ENCODE measurements at regions not wholly inside any gene's neighbourhood (a gene's known extent, or its start where the extent isn't known, plus 50 kb on each side); places are given as distances from the start of the nearest gene placed in this dataset.

GRCh38 chr2:217438821-217439220 is 564.0 kb downstream of the TNS1 start:
- no peak overlapping the region for H3K4me3 ChIP-seq (ENCODE audit: low read length)
- peaks cover 5% of the 10 kb centered on the region for H3K4me1 ChIP-seq (ENCODE audit: low read length)
- H3K79me2 ChIP-seq (ENCODE audit: low read length) = no peaks in the 10 kb centered on the region
- no peak overlapping the region for H3K4me2 ChIP-seq (ENCODE audit: low read depth, low read length, poor library complexity, severe bottlenecking)
- no peak overlapping the region for H2AFZ ChIP-seq (ENCODE audit: low read length)
- H3K9ac ChIP-seq (ENCODE audit: low read length) = no peak overlapping the region
- H3K27me3 ChIP-seq (ENCODE audit: low read length) = no peaks in the 10 kb centered on the region
- H3K9me2 ChIP-seq (replicated peaks; ENCODE audit: insufficient read depth, low read length) = no peaks in the 10 kb centered on the region
- DNase-seq = no peak
- H3K27ac ChIP-seq (ENCODE audit: low read length) = no peak overlapping the region
- H4K20me1 ChIP-seq (ENCODE audit: insufficient read depth, low read depth, low read length) = no peaks in the 10 kb centered on the region
- H3K36me3 ChIP-seq (ENCODE audit: insufficient read depth, low read length) = no peaks in the 10 kb centered on the region
- no peaks in the 10 kb centered on the region for H3K9me3 ChIP-seq (ENCODE audit: low read length)

GRCh38 chr2:217438136-217438535 is 564.7 kb downstream of the TNS1 start:
- Histone ChIP-seq H3K36me3 (ENCODE audit: insufficient read depth, low read length) (no peaks in the 10 kb centered on the region), H3K9me2 (replicated peaks; ENCODE audit: insufficient read depth, low read length) (no peaks in the 10 kb centered on the region), H3K9me3 (ENCODE audit: low read length) (no peaks in the 10 kb centered on the region), H3K9ac (ENCODE audit: low read length) (no peak overlapping the region), H3K4me2 (ENCODE audit: low read depth, low read length, poor library complexity, severe bottlenecking) (no peak overlapping the region), H4K20me1 (ENCODE audit: insufficient read depth, low read depth, low read length) (no peaks in the 10 kb centered on the region), H3K4me3 (ENCODE audit: low read length) (no peak overlapping the region), H2AFZ (ENCODE audit: low read length) (no peak overlapping the region), H3K27ac (ENCODE audit: low read length) (no peak overlapping the region), H3K27me3 (ENCODE audit: low read length) (no peaks in the 10 kb centered on the region), H3K79me2 (ENCODE audit: low read length) (no peaks in the 10 kb centered on the region), H3K4me1 (ENCODE audit: low read length) (peaks cover 5% of the 10 kb centered on the region)
- DNase-seq = no peak

GRCh38 chr2:217437290-217437870 is 565.4 kb downstream of the TNS1 start:
- H3K27me3 ChIP-seq (ENCODE audit: low read length) = no peaks in the 10 kb centered on the region
- no peaks in the 10 kb centered on the region for H3K9me3 ChIP-seq (ENCODE audit: low read length)
- no peak overlapping the region for H3K9ac ChIP-seq (ENCODE audit: low read length)
- H2AFZ ChIP-seq (ENCODE audit: low read length) = no peak overlapping the region
- H3K4me2 ChIP-seq (ENCODE audit: low read depth, low read length, poor library complexity, severe bottlenecking) = no peak overlapping the region
- no peaks in the 10 kb centered on the region for H3K9me2 ChIP-seq (replicated peaks; ENCODE audit: insufficient read depth, low read length)
- H4K20me1 ChIP-seq (ENCODE audit: insufficient read depth, low read depth, low read length) = no peaks in the 10 kb centered on the region
- H3K36me3 ChIP-seq (ENCODE audit: insufficient read depth, low read length) = no peaks in the 10 kb centered on the region
- no peak for DNase-seq
- H3K4me3 ChIP-seq (ENCODE audit: low read length) = no peak overlapping the region
- no peak overlapping the region for H3K27ac ChIP-seq (ENCODE audit: low read length)
- no peaks in the 10 kb centered on the region for H3K79me2 ChIP-seq (ENCODE audit: low read length)
- peaks cover 5% of the 10 kb centered on the region for H3K4me1 ChIP-seq (ENCODE audit: low read length)

- H3K9me3 ChIP-seq (ENCODE audit: low read length) = no peaks in the 10 kb centered on the region
- H3K9me2 ChIP-seq (replicated peaks; ENCODE audit: insufficient read depth, low read length) = no peaks in the 10 kb centered on the region
- no peak overlapping the region for H2AFZ ChIP-seq (ENCODE audit: low read length)
- H3K4me1 ChIP-seq (ENCODE audit: low read length) = peaks cover 5% of the 10 kb centered on the region
- no peak overlapping the region for H3K27ac ChIP-seq (ENCODE audit: low read length)
- H3K79me2 ChIP-seq (ENCODE audit: low read length) = no peaks in the 10 kb centered on the region
- no peaks in the 10 kb centered on the region for H3K27me3 ChIP-seq (ENCODE audit: low read length)
- H3K4me2 ChIP-seq (ENCODE audit: low read depth, low read length, poor library complexity, severe bottlenecking) = no peak overlapping the region
- no peak for DNase-seq
- no peak overlapping the region for H3K9ac ChIP-seq (ENCODE audit: low read length)
- no peaks in the 10 kb centered on the region for H3K36me3 ChIP-seq (ENCODE audit: insufficient read depth, low read length)
- H3K4me3 ChIP-seq (ENCODE audit: low read length) = no peak overlapping the region
- H4K20me1 ChIP-seq (ENCODE audit: insufficient read depth, low read depth, low read length) = no peaks in the 10 kb centered on the region
These were observed 566.4 kb downstream of the TNS1 start for GRCh38 chr2:217436386-217436785.

GRCh38 chr2:217434180-217434975 is 568.4 kb downstream of the TNS1 start:
- H3K9me2 ChIP-seq (replicated peaks; ENCODE audit: insufficient read depth, low read length) = no peaks in the 10 kb centered on the region
- no peak overlapping the region for H3K27ac ChIP-seq (ENCODE audit: low read length)
- H3K27me3 ChIP-seq (ENCODE audit: low read length) = no peaks in the 10 kb centered on the region
- DNase-seq = peak; percentile 79
- no peaks in the 10 kb centered on the region for H3K36me3 ChIP-seq (ENCODE audit: insufficient read depth, low read length)
- no peaks in the 10 kb centered on the region for H4K20me1 ChIP-seq (ENCODE audit: insufficient read depth, low read depth, low read length)
- H2AFZ ChIP-seq (ENCODE audit: low read length) = no peak overlapping the region
- H3K79me2 ChIP-seq (ENCODE audit: low read length) = no peaks in the 10 kb centered on the region
- H3K4me2 ChIP-seq (ENCODE audit: low read depth, low read length, poor library complexity, severe bottlenecking) = no peak overlapping the region
- H3K9me3 ChIP-seq (ENCODE audit: low read length) = no peaks in the 10 kb centered on the region
- H3K9ac ChIP-seq (ENCODE audit: low read length) = no peak overlapping the region
- H3K4me1 ChIP-seq (ENCODE audit: low read length) = peaks cover 5% of the 10 kb centered on the region
- no peak overlapping the region for H3K4me3 ChIP-seq (ENCODE audit: low read length)

- Histone ChIP-seq H3K4me2 (ENCODE audit: low read depth, low read length, poor library complexity, severe bottlenecking) (no peak overlapping the region), H3K79me2 (ENCODE audit: low read length) (no peaks in the 10 kb centered on the region), H3K4me3 (ENCODE audit: low read length) (no peak overlapping the region), H3K36me3 (ENCODE audit: insufficient read depth, low read length) (no peaks in the 10 kb centered on the region), H4K20me1 (ENCODE audit: insufficient read depth, low read depth, low read length) (no peaks in the 10 kb centered on the region), H3K4me1 (ENCODE audit: low read length) (peaks cover 5% of the 10 kb centered on the region), H3K9ac (ENCODE audit: low read length) (no peak overlapping the region), H3K27me3 (ENCODE audit: low read length) (no peaks in the 10 kb centered on the region), H2AFZ (ENCODE audit: low read length) (no peak overlapping the region), H3K27ac (ENCODE audit: low read length) (no peak overlapping the region), H3K9me3 (ENCODE audit: low read length) (no peaks in the 10 kb centered on the region), H3K9me2 (replicated peaks; ENCODE audit: insufficient read depth, low read length) (no peaks in the 10 kb centered on the region)
- DNase-seq = no peak
These were observed 569.3 kb downstream of the TNS1 start for GRCh38 chr2:217433522-217433921.

GRCh38 chr2:217431577-217432269 is 571.1 kb downstream of the TNS1 start:
- no peak for DNase-seq
- H3K36me3 ChIP-seq (ENCODE audit: insufficient read depth, low read length) = no peaks in the 10 kb centered on the region
- H2AFZ ChIP-seq (ENCODE audit: low read length) = no peak overlapping the region
- H3K27ac ChIP-seq (ENCODE audit: low read length) = no peak overlapping the region
- no peaks in the 10 kb centered on the region for H4K20me1 ChIP-seq (ENCODE audit: insufficient read depth, low read depth, low read length)
- no peak overlapping the region for H3K4me3 ChIP-seq (ENCODE audit: low read length)
- no peaks in the 10 kb centered on the region for H3K9me2 ChIP-seq (replicated peaks; ENCODE audit: insufficient read depth, low read length)
- H3K9ac ChIP-seq (ENCODE audit: low read length) = no peak overlapping the region
- H3K4me1 ChIP-seq (ENCODE audit: low read length) = peaks cover 5% of the 10 kb centered on the region
- H3K9me3 ChIP-seq (ENCODE audit: low read length) = no peaks in the 10 kb centered on the region
- H3K4me2 ChIP-seq (ENCODE audit: low read depth, low read length, poor library complexity, severe bottlenecking) = no peak overlapping the region
- H3K27me3 ChIP-seq (ENCODE audit: low read length) = no peaks in the 10 kb centered on the region
- H3K79me2 ChIP-seq (ENCODE audit: low read length) = no peaks in the 10 kb centered on the region

GRCh38 chr2:217430916-217431576 is 571.2 kb upstream of the TNP1 start:
- Histone ChIP-seq H3K9me2 (replicated peaks; ENCODE audit: insufficient read depth, low read length) (no peaks in the 10 kb centered on the region), H3K27me3 (ENCODE audit: low read length) (no peaks in the 10 kb centered on the region), H3K4me2 (ENCODE audit: low read depth, low read length, poor library complexity, severe bottlenecking) (no peak overlapping the region), H3K4me3 (ENCODE audit: low read length) (no peak overlapping the region), H3K79me2 (ENCODE audit: low read length) (no peaks in the 10 kb centered on the region), H2AFZ (ENCODE audit: low read length) (no peak overlapping the region), H3K27ac (ENCODE audit: low read length) (no peak overlapping the region), H3K4me1 (ENCODE audit: low read length) (peaks cover 5% of the 10 kb centered on the region), H3K36me3 (ENCODE audit: insufficient read depth, low read length) (no peaks in the 10 kb centered on the region), H3K9ac (ENCODE audit: low read length) (no peak overlapping the region), H3K9me3 (ENCODE audit: low read length) (no peaks in the 10 kb centered on the region), H4K20me1 (ENCODE audit: insufficient read depth, low read depth, low read length) (no peaks in the 10 kb centered on the region)
- DNase-seq = no peak
